Endothelial cell (in vitro differentiated cells): ENCODE measurements at regions not wholly inside any gene's neighbourhood (a gene's known extent, or its start where the extent isn't known, plus 50 kb on each side); places are given as distances from the start of the nearest gene placed in this dataset.

Experiments
- DNase-seq: peaks from one replicate; pipeline ENCODE4 v3.0.0; 2021; ENCODE audit warnings: low spot score
- H3K27ac Mint-ChIP-seq: one replicate; pipeline ENCODE4 v1.8.0; 2021; ENCODE audit warnings: mixed read lengths, inconsistent platforms; ENCODE audit not compliant: unreplicated experiment
- H3K27me3 Mint-ChIP-seq: one replicate; pipeline ENCODE4 v1.8.0; 2021; ENCODE audit warnings: mild to moderate bottlenecking, moderate library complexity, mixed read lengths, inconsistent platforms; ENCODE audit not compliant: unreplicated experiment
- H3K36me3 Mint-ChIP-seq: one replicate; pipeline ENCODE4 v1.8.0; 2021; ENCODE audit warnings: mild to moderate bottlenecking, low read depth, mixed read lengths, inconsistent platforms; ENCODE audit not compliant: unreplicated experiment
- H3K4me1 Mint-ChIP-seq: one replicate; pipeline ENCODE4 v1.8.0; 2021; ENCODE audit warnings: mild to moderate bottlenecking, mixed read lengths, inconsistent platforms; ENCODE audit not compliant: unreplicated experiment
- H3K4me3 Mint-ChIP-seq: one replicate; pipeline ENCODE4 v1.8.0; 2021; ENCODE audit warnings: mild to moderate bottlenecking, mixed read lengths, inconsistent platforms; ENCODE audit not compliant: unreplicated experiment
- H3K9me3 Mint-ChIP-seq: one replicate; pipeline ENCODE4 v1.8.0; 2021; ENCODE audit warnings: mixed read lengths, inconsistent platforms; ENCODE audit not compliant: unreplicated experiment
- TF ChIP-seq, protein P1 (sequence below): fragments of 200-600 bp; sonication (generic); IDR thresholded peaks from one replicate; pipeline ENCODE4 v1.5.0; 2021; ENCODE audit warnings: antibody characterized with exemption; ENCODE audit not compliant: unreplicated experiment

DNA sequence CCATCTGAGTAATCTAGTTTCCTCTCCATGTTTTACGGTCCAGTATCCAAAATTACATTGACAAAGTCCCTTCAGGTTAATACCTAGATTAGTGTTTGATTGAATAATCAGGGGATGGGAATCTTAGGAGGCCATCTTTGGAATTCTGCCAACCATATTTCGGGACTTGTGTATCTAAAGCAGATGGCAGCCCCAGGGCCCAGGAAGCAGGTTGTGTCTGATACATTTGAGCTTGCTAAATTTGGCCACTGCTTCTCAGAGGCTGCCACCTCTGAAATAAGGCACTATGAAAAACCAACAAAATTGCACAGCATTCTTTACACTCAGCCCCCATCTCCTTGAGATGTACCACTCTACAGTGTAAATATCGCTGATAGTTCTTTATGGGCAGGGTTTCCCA lies 102.1 kb downstream of the ASB9 start:
- DNase-seq = no peak
- H3K4me1 Mint-ChIP-seq = peaks cover 2% of the 10 kb centered on the region
- TF ChIP-seq, protein P1, sequence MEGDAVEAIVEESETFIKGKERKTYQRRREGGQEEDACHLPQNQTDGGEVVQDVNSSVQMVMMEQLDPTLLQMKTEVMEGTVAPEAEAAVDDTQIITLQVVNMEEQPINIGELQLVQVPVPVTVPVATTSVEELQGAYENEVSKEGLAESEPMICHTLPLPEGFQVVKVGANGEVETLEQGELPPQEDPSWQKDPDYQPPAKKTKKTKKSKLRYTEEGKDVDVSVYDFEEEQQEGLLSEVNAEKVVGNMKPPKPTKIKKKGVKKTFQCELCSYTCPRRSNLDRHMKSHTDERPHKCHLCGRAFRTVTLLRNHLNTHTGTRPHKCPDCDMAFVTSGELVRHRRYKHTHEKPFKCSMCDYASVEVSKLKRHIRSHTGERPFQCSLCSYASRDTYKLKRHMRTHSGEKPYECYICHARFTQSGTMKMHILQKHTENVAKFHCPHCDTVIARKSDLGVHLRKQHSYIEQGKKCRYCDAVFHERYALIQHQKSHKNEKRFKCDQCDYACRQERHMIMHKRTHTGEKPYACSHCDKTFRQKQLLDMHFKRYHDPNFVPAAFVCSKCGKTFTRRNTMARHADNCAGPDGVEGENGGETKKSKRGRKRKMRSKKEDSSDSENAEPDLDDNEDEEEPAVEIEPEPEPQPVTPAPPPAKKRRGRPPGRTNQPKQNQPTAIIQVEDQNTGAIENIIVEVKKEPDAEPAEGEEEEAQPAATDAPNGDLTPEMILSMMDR = no peak
- no peak overlapping the region for H3K27ac Mint-ChIP-seq
- no peaks in the 10 kb centered on the region for H3K9me3 Mint-ChIP-seq
- no peak overlapping the region for H3K4me3 Mint-ChIP-seq
- H3K36me3 Mint-ChIP-seq = no peaks in the 10 kb centered on the region
- H3K27me3 Mint-ChIP-seq = no peaks in the 10 kb centered on the region

DNA sequence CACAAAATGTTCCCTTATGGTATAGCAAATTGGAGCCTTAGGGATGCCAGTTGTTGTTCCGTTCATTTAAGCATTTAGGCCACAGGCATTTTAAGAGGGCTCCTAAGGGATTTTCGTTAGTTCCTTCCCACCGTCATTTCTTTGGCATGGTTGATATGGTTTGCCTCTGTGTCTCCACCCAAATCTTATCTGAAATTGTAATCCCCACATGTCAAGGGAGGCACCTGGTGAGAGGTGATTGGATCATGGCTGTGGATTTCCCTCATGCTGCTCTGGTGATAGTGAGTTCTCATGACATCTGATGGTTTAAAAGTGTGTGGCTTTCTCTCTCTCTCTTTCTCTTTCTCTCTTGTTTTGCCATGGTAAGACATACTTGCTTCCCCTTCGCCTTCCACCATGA lies 104.1 kb downstream of the ASB9 start:
- Mint-ChIP-seq H3K9me3 (no peaks in the 10 kb centered on the region), H3K4me1 (peaks cover 1% of the 10 kb centered on the region), H3K27me3 (no peaks in the 10 kb centered on the region), H3K27ac (no peak overlapping the region), H3K4me3 (no peak overlapping the region), H3K36me3 (no peaks in the 10 kb centered on the region)
- TF ChIP-seq, protein P1 = no peak
- DNase-seq = no peak

DNA sequence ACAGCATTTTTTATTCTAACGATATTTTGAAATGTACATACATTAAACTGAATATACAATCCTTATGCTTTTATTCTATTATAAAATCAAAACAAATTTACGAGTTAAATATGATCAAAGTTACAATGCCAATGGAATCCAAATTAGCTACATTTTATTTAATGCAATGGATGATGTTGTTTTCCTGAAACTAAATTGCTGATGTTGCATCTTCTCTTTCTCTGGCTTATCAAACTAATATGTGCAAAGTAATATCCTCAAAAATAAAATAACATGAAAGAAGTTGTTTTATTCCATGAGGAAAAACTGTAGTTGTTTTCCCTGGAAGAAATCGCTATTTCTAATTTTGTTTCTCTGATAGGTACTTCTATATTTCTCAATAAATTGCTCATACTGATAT lies 106.8 kb downstream of the ASB9 start:
- DNase-seq = no peak
- TF ChIP-seq, protein P1 = no peak
- Mint-ChIP-seq H3K9me3 (no peaks in the 10 kb centered on the region), H3K36me3 (no peaks in the 10 kb centered on the region), H3K27ac (no peak overlapping the region), H3K4me1 (no peaks in the 10 kb centered on the region), H3K4me3 (no peak overlapping the region), H3K27me3 (no peaks in the 10 kb centered on the region)

DNA sequence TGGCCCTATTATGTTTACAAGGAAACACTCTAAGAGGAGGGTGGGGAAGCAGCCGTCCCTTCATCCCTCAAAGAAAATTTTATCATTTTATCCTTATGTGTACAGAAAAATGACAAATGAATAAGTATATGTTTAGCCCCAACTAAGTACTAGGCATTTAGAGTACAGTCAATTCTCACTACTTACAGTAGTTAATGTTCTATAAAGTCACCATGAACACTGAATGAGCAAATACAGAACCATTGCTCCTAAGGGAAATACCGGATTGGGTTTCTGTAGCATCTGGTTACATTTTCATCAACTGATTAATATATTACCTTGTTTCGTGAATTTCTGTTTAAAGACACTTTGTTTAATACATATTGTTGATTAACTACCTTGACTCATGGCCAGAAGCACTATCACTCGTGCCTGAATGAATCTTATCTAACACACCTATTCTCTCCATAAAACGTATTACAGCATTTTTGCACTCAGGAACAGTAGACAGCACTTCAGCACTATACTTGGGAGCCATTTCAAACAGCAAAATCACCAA lies 109.3 kb downstream of the ASB9 start:
- DNase-seq = no peak
- Mint-ChIP-seq H3K27me3 (no peaks in the 10 kb centered on the region), H3K4me3 (no peak overlapping the region), H3K9me3 (no peaks in the 10 kb centered on the region), H3K27ac (no peak overlapping the region), H3K4me1 (no peaks in the 10 kb centered on the region), H3K36me3 (no peaks in the 10 kb centered on the region)
- TF ChIP-seq, protein P1 = no peak

DNA sequence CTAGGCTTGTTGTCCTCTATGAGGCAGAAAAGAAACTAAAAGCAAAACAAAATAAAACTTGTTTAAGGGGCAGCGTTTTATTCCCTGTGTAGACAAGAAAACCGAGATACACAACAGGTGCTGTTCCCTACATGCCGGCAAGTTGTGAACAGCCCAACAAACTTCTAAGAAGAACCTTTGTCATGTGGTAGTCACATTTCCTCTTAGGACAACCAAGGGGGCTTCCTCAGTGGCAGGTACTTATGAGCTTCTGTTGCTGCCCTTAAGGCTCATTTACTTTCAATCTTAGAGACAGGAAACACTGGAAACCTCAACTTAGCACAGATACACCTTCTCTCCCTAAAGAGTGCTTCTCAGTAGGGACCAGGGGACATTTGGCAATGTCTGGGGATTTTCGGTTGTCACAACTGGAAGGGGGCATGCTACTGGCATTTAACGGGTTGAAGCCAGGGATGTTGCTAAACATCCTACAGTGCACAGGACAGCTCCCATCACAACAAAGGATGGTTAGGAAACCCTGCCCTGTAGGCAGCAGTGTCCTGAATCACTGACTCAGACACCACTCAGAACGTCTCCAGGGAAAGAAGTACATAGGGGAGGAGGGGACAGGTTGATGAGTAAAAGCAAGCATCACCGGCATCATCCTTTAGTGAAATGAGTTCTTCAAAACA lies 111.0 kb downstream of the ASB9 start:
- TF ChIP-seq, protein P1 = no peak
- DNase-seq = no peak

More for the DNA sequence above, 111.0 kb downstream of the ASB9 start:
- Mint-ChIP-seq H3K9me3 (no peaks in the 10 kb centered on the region), H3K4me1 (no peaks in the 10 kb centered on the region), H3K4me3 (no peak overlapping the region), H3K36me3 (no peaks in the 10 kb centered on the region), H3K27me3 (no peaks in the 10 kb centered on the region), H3K27ac (no peak overlapping the region)
